Brain pericyte (primary cell): ENCODE measurements at regions not wholly inside any gene's neighbourhood (a gene's known extent, or its start where the extent isn't known, plus 50 kb on each side); places are given as distances from the start of the nearest gene placed in this dataset.
"Not testable (repeated sequence)": the region's sequence is repeated elsewhere in the genome, so short reads cannot be mapped to it uniquely, and the experiment has no call there.

Source experiments
- DNase-seq: peaks from one replicate; pipeline ENCODE4 v3.0.0-alpha.2; 2012; ENCODE audit warnings: low read depth, low spot score

DNA sequence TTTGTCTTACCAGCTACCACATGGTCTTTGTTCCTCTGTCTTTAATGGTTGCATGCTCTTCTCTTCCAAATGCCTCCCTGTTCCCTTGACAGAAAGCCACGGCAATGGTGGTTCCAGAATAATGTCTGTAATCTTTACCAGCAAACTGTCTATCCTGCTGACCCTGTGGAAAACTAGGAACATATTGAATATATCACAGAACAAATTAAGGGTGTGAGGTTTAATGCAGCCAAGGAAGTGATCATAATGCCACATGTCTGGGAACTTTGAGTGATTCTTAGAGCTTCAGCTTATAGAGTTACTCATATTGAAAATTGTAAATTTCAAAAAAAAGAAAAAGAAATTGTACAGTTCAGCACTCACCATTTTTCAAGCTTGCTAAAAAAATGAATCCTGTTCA is 282.9 kb upstream of the RARB start:
- DNase-seq, result no peak

DNA sequence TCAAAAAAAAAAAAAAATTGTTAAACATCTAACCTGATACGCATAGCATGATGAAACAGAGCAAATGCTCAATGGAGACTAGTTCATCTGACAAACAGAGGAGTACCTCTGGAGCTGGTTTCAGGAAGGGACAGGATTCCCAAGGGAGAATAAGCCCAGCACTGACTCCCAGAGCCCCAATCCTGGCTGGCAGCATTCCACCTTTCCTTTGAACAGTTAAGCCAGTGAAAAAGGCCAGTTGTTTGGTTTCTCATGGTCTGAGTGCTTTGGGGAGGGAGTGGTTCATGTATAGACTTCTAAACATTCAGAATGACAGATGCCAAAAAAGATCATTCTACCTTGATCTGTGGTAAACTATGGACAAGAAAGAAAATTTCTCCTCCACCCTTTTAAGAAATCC is 277.9 kb upstream of the RARB start:
- no peak for DNase-seq

DNA sequence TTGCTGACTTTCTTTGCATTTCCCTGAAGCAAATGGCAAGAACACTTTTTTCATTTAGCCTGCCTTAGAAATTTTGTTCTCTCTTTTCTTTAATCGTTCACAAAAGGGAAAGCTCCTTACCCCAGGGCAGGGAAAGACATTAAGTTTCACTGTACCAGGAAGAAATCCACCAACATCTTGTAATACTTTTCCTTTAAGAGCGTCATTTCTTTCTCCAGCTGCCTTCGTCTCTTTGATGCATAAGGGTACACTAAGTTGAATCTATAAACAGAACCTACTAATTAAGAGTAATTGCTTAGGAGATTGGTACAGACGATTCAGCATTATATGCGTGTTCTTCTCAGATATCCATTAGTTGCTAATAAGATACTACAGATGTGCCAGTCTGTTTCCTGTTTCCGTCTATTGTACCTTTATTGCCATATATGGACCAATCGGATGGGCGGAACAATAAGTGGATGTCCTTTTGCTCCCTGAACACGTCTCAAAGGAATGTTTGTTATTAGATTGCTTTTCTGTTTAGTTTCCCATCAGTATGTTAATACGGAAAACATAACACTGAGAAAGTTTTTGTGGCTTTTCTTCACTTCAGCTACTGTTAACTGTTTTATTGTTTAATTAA is 276.7 kb upstream of the RARB start:
- DNase-seq, result no peak

DNA sequence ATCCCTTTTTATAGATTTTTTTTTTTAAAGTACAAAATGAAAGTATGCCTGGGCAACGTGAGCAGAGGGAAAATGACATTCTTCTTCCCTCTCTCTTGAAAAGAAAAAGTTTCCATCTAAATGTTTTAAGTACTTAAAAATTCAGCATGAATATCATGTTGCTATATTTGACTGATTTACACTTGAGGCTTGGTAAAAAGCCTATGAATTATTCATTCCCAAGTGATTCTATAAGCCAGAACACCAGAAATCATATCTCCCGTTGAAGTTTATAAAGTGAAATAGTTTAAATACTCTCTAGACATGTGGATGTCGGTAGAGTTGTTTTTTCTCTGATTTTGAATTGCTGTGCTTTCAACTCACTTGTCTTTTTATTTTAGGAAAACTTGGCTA is 276.2 kb upstream of the RARB start:
- no peak for DNase-seq

DNA sequence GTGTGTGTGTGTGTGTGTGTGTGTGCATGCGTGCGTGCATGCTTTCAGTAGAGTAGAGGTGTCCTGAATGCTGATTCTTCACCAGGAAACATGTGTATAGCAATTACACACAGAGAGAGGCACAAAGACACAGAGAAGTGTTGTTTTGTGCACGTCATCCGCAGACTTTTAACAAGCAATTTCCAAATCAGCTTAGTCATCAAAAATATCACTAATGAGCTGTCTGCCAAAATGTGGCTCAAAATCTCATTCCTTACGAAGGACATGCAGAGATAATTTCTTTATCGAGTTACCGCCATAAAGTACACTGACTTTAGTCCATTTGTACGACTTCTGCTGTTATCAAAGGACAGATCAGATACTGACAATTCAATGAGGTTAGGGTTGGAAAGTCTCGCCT is 274.9 kb upstream of the RARB start:
- DNase-seq, result no peak

DNA sequence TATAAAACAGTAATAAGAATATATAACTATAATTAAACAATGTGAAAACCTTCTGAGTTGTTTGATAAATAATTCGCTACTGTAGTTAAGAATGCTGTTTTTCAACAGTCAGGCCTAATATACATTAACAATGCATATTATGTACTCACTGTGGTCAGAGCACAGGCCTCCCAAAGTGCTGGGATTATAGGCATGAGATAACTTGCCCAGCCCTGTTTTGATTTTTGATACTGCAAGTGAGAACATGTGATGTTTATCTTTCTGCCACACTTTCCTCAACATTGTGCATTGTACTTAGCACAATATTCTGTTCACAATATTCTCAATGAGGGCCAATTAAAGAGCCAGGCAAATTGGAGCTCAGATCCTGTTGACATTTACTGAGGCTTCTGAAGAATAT is 274.5 kb upstream of the RARB start:
- no peak for DNase-seq

DNA sequence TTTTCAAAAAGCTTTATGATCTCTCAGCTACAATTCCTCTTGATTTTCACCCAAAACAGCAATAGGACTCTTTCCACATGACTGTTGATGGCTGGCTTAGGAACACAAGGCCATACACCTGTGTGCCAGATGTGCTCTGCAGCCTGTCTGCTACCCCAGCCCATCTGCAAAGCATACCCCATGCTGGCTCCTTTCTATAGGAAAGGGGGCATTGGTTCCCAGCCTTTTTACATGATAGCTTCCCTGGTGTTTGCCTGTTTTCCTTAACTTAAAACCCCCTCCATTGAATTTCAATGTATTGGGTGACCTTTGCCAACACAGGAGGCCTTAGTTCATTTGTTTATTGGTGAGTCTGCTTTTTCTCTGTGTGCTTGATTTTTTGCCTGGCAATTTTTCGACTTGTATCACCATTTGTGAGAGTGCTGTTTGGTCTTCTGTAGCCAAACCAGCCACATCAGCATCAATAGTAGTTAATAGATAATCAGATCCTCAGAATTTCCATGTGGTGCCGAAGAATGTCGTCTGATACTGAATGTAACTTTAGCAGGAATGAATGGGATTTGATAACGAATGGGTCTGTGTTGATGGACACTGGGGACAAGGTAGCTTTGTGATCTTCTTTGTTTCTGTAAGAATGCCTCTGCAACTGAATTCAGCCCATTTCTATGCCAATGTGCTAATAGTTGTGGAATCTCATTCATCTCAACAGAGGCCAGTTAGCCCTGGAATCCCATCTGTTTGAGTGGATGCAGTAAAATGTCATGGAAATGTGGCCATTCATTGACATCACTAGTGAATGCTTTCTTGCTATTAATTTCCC is 272.2 kb upstream of the RARB start:
- DNase-seq, result no peak

DNA sequence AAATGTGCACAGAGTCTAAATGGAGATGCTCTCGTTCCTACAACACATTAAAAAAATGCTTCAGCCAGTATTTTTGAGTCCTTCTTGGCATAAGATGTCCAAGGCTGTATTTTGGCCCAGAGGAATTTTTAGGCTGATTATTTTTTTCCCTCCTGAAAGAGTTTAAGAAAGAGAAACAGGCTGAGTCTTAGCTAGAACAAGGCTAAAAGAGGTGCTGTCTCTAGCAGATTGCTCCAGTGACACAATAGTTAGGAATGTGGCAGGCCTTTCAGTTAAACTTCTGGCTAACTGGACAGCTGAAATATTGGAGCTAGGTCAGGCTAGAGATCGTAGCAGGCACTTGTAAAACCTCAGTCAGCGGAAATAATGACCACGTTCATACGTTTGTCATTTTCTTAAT is 271.4 kb upstream of the RARB start:
- no peak for DNase-seq

DNA sequence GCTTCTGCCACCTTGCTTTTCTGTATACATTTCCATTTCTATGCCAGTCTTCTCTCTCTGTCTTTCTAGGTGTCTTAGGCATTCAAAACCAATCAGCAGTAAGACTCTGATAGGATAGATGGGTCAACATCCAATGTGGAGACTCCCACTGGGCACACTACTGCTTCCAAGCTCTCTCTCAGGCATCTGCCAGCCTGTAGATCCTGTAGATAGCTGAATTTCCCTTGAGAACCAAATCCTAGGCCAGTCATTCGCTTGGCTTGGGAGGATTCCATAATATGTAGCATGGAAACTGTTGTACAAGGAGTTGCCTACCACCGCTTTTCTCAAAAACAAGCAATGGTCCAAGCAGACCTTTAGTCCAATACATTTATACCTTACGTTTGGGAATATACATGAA is 262.8 kb upstream of the RARB start:
- no peak for DNase-seq

DNA sequence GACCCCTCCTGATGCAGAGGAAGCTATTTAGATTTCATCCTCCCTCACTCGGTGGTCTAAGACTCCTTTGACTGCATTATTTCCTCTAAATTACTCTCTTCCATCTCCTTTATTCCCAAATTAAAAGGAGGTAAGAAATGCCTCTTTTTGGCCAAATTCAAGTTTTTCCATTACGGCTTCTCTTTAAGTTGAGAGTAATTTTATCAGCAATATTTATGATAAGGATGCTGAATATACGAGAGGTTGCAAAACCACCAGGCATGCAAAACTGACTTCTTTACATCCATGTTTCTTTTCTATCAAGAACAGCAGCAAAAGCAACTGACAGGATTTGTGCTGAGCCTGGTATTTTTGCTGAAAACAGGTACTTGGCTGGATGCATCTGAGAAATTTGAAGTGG is 262.0 kb upstream of the RARB start:
- no peak for DNase-seq

DNA sequence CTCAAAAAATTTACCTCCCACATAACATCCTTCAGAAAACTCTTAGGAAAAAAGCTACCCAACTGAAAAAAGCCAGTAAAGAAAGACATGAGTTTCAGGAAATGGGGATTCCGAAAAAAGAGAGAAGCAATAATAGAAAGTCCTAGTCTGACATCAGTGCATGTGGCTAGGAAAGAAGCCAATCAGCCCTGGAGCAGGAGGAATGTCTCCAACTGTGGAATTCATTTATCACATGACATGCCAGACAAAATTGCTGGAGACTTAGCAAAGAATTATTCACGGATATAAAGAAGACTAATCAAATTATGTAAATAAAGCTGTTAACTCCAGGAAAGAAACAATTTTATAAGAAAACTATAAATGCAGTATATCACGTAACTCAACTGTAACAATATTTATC is 258.9 kb upstream of the RARB start:
- DNase-seq, result no peak

DNA sequence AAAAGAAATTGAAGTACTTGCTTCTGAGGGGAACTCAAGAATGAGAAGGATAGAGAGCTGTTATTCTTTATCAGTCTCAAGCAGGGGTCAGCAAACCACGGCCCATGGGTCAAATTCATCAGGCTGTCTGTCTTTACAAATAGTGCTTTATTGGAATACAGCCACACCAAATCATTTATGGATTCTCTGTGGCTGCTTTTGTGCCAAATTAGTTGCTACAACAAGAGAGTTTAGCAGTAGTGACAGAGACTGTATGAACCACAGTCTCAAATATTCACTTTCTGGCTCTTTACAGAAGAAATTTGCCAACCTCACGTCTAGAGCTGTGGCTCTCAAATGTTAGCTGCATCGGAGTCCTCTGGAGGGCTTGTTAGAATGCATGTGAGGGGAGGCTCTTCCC is 258.0 kb upstream of the RARB start:
- no peak for DNase-seq

DNA sequence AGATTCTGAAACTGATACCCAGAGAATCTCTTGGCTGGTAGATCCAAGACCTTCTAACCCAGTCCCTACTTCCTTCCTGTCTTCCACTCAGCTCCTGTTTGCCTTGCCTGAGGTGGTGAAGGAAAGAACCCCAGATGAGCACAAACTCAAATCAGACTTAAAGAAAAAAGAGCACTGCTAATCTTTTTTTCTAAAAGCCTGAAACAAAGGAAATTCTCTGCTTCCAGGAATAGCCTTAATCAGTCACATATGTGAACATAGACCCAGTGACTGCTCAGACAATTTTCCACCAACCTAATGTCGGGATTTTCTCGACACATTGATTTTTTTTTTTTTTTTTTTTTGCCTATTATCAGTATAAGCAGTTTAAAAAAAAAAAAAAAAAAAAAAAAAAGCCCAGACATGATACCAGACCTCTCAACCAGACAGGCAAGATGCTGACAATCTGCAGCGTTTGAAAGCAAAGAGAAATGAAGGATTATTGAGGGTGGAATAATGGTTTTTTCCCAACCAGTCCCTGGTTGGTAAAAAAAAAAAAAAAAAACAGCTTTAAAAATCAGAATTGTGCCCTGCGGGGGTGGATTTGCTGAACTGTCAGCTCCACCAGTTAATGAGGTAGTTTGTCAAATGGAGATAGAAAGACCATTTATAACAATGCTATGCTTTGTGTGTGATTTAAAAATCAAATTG is 256.8 kb upstream of the RARB start:
- no peak for DNase-seq

DNA sequence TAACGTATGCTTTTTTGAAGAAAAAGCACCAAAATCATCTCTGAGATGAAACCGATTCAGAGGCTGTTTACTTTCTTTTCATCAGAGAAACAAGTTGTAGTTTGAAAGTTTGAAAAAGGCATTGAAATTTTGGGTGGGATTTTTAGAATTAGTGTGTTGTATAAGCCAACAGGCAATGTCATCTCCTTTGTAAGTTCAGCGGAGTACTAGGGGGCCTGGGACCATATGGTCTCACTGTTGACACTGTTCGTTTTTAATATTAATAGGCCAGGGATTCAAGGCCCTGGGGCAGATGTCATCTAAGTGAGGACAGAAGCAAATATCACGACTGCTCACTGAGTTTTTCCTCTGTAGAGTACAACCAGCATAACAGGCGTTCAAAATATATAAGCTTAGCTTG is 256.2 kb upstream of the RARB start:
- DNase-seq, result no peak

DNA sequence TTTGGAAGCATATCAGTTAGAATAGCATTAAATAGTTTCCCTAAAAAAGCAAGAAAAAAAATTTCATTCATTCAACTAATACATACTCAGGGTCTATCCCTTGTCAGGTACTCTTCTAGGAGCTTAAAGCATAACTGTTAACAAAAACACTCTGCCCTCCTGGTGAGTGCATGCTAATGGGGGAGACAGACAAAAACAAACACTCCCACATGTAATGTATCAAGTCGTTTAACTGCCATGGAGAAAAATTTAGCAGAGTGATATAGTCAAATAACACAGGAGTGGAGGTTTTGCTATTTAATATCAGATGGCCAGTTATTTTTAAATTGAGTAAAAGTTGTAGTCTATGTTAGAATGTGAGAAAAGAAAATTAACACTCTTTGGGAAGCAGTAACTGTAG is 254.5 kb upstream of the RARB start:
- no peak for DNase-seq

DNA sequence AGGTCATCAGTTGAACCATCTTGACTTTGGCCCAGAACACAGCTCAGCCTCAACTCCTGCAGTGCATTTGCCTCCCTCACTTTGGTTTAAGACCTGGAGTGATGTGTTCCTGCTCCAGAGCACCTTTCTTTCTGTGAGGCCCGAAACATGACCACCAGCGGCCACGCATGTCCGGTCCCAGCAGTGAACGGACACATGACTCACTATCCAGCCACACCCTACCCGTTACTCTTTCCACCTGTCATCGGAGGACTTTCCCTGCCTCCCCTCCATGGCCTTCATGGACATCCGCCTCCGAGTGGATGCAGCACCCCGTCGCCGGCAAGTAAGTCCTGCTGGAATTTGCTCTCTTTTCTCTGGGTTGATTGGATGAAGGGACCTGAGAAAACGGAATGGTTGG is 253.8 kb upstream of the RARB start:
- DNase-seq, result no peak

DNA sequence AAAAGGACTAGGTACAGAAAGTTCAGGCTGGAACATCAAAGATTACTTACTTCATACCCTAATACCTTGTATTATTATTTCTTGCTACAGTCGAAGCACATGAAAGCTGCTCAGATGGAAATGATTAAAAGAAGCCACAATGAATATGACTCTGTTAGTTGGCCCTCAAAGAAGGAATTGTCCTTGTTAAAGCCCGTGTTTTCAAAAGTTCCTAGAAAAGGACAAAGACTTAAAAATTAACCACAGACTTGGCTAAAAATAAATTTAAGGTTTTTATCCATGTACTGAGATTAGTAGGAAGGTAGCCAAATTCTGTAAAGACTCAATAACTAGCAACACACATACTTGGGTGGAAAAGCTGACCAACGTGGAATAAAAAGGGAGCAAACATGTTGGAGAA is 251.0 kb upstream of the RARB start:
- DNase-seq, result no peak

DNA sequence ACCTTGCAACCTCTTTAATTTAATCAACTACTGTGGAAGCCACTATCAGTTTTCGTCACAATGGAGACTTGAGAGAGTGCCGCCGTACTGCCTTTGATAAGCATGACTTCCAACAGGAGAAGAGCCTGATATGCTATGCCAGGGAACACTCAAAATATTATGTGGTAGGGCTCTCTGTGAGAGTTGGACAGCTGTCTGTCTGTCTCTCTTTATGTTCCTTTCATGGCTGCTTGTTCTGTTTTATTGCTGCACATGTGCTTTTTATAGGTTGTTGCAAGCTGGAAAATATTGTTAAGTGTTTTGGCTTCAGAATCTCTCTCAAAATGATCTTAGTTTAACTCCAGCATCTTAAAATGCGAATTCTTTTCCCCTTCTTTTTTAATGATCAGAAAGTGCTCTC is 249.4 kb upstream of the RARB start:
- DNase-seq, result no peak

DNA sequence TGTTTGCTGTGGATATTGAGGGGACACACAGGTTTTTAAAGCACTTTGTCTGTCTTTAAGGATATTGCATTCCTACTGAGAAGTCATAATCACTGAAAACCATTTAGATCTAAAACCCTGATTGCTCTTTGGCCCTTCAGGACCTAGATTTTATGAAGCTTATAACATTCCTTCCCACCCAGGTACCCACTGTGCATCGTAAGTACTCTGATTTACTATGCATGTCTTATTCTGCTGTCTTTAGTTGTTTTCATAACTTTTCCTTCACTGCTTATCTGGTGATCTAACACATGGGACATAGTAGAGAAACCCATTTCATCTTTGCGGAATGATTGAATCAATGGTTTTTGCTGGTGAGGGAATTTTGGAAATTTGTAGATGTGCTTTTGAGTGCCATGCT is 247.0 kb upstream of the RARB start:
- no peak for DNase-seq

DNA sequence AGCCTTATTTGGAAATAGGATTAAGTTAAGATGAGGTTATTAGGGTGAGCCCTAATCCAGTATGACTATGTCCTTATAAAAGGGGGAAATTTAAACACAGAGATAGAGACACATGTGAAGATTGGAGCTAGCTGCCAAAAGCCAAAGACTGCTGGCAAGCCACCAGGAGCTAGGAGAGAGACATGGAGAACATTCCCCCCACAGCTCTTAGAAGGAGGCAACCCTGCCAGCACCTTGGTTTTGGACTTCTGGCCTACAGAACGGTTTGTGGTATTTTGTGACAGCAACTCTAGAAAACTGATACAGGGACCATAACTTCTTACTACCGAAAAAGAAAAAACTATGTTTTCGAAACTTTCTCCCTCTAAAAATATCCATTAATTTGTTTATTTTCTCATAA is 245.3 kb upstream of the RARB start:
- DNase-seq, result no peak

DNA sequence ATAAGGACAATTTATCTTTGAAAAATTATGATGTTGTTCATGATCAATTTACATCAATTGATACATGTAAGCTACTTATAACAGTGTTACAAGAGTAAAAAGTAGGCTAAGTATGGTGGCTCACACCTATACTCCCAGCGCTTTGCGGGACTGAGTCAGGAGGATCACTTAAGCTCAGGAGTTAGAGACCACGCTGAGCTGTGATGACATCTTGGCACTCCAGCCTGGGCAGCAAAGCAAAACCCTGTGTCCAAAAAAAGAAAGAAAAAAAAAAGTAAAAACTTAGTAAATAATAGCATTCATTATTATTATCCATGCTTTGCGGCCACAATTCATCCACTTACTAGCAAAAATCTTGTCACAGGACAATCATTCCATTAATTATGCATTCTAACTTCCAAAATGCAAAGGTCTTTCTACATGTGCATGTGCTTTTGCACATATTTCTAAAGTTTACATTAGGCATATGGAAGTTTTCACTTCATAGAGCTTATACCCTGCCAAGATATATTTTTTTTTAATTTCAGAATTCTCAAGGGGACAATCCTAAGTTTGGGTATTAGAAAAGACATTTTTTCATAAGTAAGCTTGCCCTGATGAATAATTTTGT is 243.3 kb upstream of the RARB start:
- no peak for DNase-seq

DNA sequence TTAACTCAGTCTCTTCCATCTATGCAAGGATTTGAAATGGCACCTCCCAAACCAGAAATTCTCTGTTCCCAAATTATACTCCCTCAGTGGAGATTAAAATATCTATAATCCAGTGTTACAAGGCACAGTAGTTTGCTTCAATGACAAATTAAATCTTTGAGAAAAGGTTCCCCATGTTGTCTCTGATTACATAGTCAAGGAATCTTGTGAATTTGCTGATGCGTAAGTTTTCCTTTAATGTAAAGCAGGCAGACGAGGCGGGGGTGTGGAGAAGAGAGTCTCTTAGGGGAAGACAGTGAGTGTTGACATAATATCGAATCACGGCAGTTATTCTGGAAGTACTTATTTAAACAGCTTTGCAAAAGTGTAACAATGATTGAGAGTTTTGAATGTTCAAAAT is 236.4 kb upstream of the RARB start:
- no peak for DNase-seq

DNA sequence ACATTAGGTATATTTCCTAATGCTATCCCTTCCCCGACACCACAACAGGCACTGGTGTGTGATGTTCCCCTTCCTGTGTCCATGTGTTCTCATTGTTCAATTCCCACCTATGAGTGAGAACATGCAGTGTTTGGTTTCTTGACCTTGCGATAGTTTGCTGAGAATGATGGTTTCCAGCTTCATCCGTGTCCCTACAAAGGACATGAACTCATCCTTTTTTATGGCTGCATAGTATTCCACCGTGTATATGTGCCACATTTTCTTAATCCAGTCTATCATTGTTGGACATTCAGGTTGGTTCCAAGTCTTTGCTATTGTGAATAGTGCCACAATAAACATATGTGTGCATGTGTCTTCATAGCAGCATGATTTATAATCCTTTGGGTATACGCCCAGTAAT is 228.5 kb upstream of the RARB start:
- DNase-seq, result not testable (repeated sequence)
